IMR-90 (cell line): ENCODE measurements at regions not wholly inside any gene's neighbourhood (a gene's known extent, or its start where the extent isn't known, plus 50 kb on each side); places are given as distances from the start of the nearest gene placed in this dataset.

Experiments
- ATAC-seq: fragments of 200-7000 bp; cut with Tn5 transposase; 2 replicates; pipeline ENCODE4 v1.9.1; 2020; ENCODE audit warnings: low read depth, mild to moderate bottlenecking, moderate library complexity
- BruUV-seq: library from RNA; stranded (reverse); fragments of 400-500 nt; replicated peaks from 2 replicates; lab custom pipeline; 2021; lab: Mats Ljungman, UMichigan
- CTCF ChIA-PET: fragments of 300-600 bp; formaldehyde crosslinking; extraction: SDS; loops from one replicate; lab custom pipeline; 2021; ENCODE audit warnings: antibody characterized with exemption; lab: Yijun Ruan, JAX
- POLR2A ChIA-PET: fragments of 300-600 bp; sonication (Branson Sonifier 250); formaldehyde crosslinking; loops from one replicate; lab custom pipeline; 2022; ENCODE audit warnings: antibody characterized with exemption; ENCODE audit not compliant: unreplicated experiment; lab: Charles Lee
- DNase-seq: peaks from one replicate; pipeline ENCODE4 v3.0.0; 2013
- H2AFZ ChIP-seq: replicated peaks from 2 replicates; pipeline ENCODE3; 2013; ENCODE audit warnings: low read length, mild to moderate bottlenecking; ENCODE audit not compliant: poor library complexity
- H2AK5ac ChIP-seq: 2 replicates; pipeline ENCODE4 v1.6.1; 2013; ENCODE audit warnings: low read depth, low read length, inconsistent platforms
- H2AK9ac ChIP-seq: replicated peaks from 2 replicates; pipeline ENCODE3; 2013; ENCODE audit warnings: mild to moderate bottlenecking, low read depth, low read length, moderate library complexity; ENCODE audit not compliant: poor library complexity
- H2BK120ac ChIP-seq: 2 replicates; pipeline ENCODE4 v1.6.1; 2013; ENCODE audit warnings: low read depth, low read length, inconsistent platforms
- H2BK15ac ChIP-seq: 3 replicates; pipeline ENCODE4 v1.6.1; 2013; ENCODE audit warnings: low read depth, low read length, inconsistent platforms
- H2BK20ac ChIP-seq: 2 replicates; pipeline ENCODE4 v1.6.1; 2013; ENCODE audit warnings: low read depth, mild to moderate bottlenecking, inconsistent platforms, low read length, moderate library complexity
- H2BK5ac ChIP-seq: 2 replicates; pipeline ENCODE4 v1.6.1; 2013; ENCODE audit warnings: mild to moderate bottlenecking, low read depth, low read length, inconsistent platforms; ENCODE audit not compliant: poor library complexity, severe bottlenecking
- H3K14ac ChIP-seq: replicated peaks from 2 replicates; pipeline ENCODE4 v1.6.1; 2013; ENCODE audit warnings: low read depth, low read length, inconsistent platforms
- H3K18ac ChIP-seq: 2 replicates; pipeline ENCODE4 v1.6.1; 2013; ENCODE audit warnings: low read depth, low read length, control low read depth
- H3K23ac ChIP-seq: 2 replicates; pipeline ENCODE4 v1.6.1; 2013; ENCODE audit warnings: low read depth, low read length, inconsistent platforms
- H3K27ac ChIP-seq: 2 replicates; pipeline ENCODE4 v1.5.1; 2013; ENCODE audit warnings: mild to moderate bottlenecking, control low read depth, low read length; ENCODE audit not compliant: insufficient read depth
- H3K27me3 ChIP-seq: 2 replicates; pipeline ENCODE4 v1.6.1; 2013; ENCODE audit warnings: low read length; ENCODE audit not compliant: control insufficient read depth, insufficient read depth
- H3K36me3 ChIP-seq: 2 replicates; pipeline ENCODE4 v1.6.1; 2013; ENCODE audit warnings: low read length, mixed read lengths; ENCODE audit not compliant: control insufficient read depth, insufficient read depth
- H3K4ac ChIP-seq: 2 replicates; pipeline ENCODE4 v1.6.1; 2013; ENCODE audit warnings: low read depth, low read length, inconsistent platforms
- H3K4me1 ChIP-seq: 2 replicates; pipeline ENCODE4 v1.6.1; 2013; ENCODE audit warnings: low read length, mixed read lengths; ENCODE audit not compliant: control insufficient read depth, insufficient read depth
- H3K4me2 ChIP-seq: 2 replicates; pipeline ENCODE4 v1.6.1; 2013; ENCODE audit warnings: low read depth, mild to moderate bottlenecking, control low read depth, low read length, moderate library complexity
- H3K4me3 ChIP-seq: 2 replicates; pipeline ENCODE4 v1.5.1; 2013; ENCODE audit warnings: low read depth, mild to moderate bottlenecking, control low read depth, low read length, moderate library complexity; ENCODE audit not compliant: insufficient read depth
- H3K56ac ChIP-seq: 2 replicates; pipeline ENCODE4 v1.6.1; 2013; ENCODE audit warnings: low read length, inconsistent platforms; ENCODE audit not compliant: insufficient read depth; ENCODE audit errors: extremely low read depth
- H3K79me1 ChIP-seq, 2 experiments: 2 replicates each; pipeline ENCODE4 v1.6.1; 2013; ENCODE audit warnings: low read length in 2 of 2, inconsistent platforms in 1 of 2, low read depth in 1 of 2
- H3K9ac ChIP-seq: 2 replicates; pipeline ENCODE4 v1.6.1; 2013; ENCODE audit warnings: low read depth, low read length, control low read depth
- H3K9me1 ChIP-seq: 2 replicates; pipeline ENCODE4 v1.6.1; 2013; ENCODE audit warnings: low read length, inconsistent platforms; ENCODE audit not compliant: insufficient read depth
- H3K9me3 ChIP-seq: 2 replicates; pipeline ENCODE4 v1.6.1; 2013; ENCODE audit warnings: low read length; ENCODE audit not compliant: control insufficient read depth, insufficient read depth
- H4K20me1 ChIP-seq: 2 replicates; pipeline ENCODE4 v1.6.1; 2013; ENCODE audit warnings: low read length, inconsistent platforms; ENCODE audit not compliant: insufficient read depth
- H4K5ac ChIP-seq: 2 replicates; pipeline ENCODE4 v1.6.1; 2013; ENCODE audit warnings: mild to moderate bottlenecking, low read depth, low read length, control low read depth
- H4K8ac ChIP-seq, 2 experiments: 2 replicates each; pipeline ENCODE4 v1.6.1; 2013; ENCODE audit warnings: low read depth in 2 of 2, low read length in 2 of 2, control low read depth in 1 of 2, inconsistent platforms in 1 of 2
- H4K91ac ChIP-seq: 2 replicates; pipeline ENCODE4 v1.6.1; 2013; ENCODE audit warnings: low read depth, low read length, inconsistent platforms; ENCODE audit not compliant: insufficient read depth
- MAFK ChIP-seq: IDR thresholded peaks from 2 replicates; pipeline ENCODE4 v1.6.1; 2012; ENCODE audit warnings: low read depth, low read length, improper control_type of control experiment
- RCOR1 ChIP-seq: IDR thresholded peaks from 2 replicates; pipeline ENCODE4 v1.6.1; 2012; ENCODE audit warnings: mild to moderate bottlenecking, low read length, improper control_type of control experiment; ENCODE audit not compliant: insufficient replicate concordance
- WGBS, 2 experiments: methylation state at CpG; one replicate each; pipeline versions ENCODE4 v1.1.5 to v1.1.7; 2013; ENCODE audit warnings: missing lambda C conversion rate in 2 of 2; ENCODE audit not compliant: insufficient read length in 1 of 2; ENCODE audit errors: extremely low coverage in 2 of 2; 5-methylcytosine and 5-hydroxymethylcytosine counted together
- dilution Hi-C: fragments of 300-500 bp; cut with HindIII; formaldehyde crosslinking; loops from one replicate; pipeline ENCODE4 v1.14.3; 2018; ENCODE audit warnings: low sequenced_read_pairs; ENCODE audit not compliant: unreplicated experiment
- in situ Hi-C: fragments of 300-500 bp; cut with MboI; formaldehyde crosslinking; loops from 3 replicates; pipeline ENCODE4 v1.14.3; 2019; ENCODE audit warnings: low sequenced_read_pairs, inconsistent platforms, mixed read lengths
- intact Hi-C: fragments of 100-400 bp; cut with micrococcal nuclease; formaldehyde crosslinking; loops from 2 replicates; pipeline ENCODE4 v1.10.0; 2022

DNA sequence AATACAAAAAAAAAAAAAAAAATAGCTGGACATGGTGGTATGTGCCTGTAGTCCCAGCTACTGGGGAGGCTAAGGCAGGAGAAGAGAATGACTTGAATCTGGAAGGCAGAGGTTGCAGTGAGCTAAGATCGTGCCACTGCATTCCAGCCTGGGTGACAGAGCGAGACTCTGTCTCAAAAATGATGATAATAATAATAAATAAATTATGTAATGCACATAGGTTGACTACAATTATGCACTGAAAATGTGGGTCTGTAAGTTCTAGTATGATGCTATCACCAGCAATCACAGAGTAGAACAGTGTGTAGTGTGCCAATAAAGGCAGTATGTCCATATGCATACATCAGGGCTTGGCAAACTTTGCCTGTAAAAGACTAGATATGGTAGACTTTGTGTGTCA, 55.6 kb upstream of the MYCN start:
- Histone ChIP-seq H3K14ac (no peak overlapping the region), H4K20me1 (no peaks in the 10 kb centered on the region), H3K36me3 (no peaks in the 10 kb centered on the region), H2AK9ac (no peak overlapping the region), H3K56ac (no peak overlapping the region), H3K9me3 (peaks cover 19% of the 10 kb centered on the region), H4K8ac (no peak overlapping the region), H3K4me2 (no peak overlapping the region), H2BK120ac (no peak overlapping the region), H3K4ac (no peak overlapping the region), H3K9ac (no peak overlapping the region), H2BK20ac (no peak overlapping the region), H3K4me3 (no peak overlapping the region), H2AK5ac (no peak overlapping the region), H3K4me1 (no peaks in the 10 kb centered on the region), H2BK15ac (no peak overlapping the region), H3K18ac (no peak overlapping the region), H2BK5ac (no peak overlapping the region), H3K27ac (no peak overlapping the region), H4K91ac (no peak overlapping the region), H2AFZ (no peak overlapping the region), H4K5ac (no peak overlapping the region), H3K27me3 (no peaks in the 10 kb centered on the region), H3K9me1 (no peaks in the 10 kb centered on the region), H3K79me1 (no peaks in the 10 kb centered on the region), H3K23ac (no peak overlapping the region)
- intact Hi-C loops (no loop called here), dilution Hi-C loops (no loop called here), in situ Hi-C loops (no loop called here)
- TF ChIP-seq MAFK (no peak), RCOR1 (no peak)
- ATAC-seq (no peak), DNase-seq (no peak)
- no CpG with 5 or more reads among the region's 2 CpGs for WGBS, 2 experiments
- BruUV-seq, result no TSS peak
- POLR2A ChIA-PET, result no interaction called here
- CTCF ChIA-PET, result no interaction called here
